ENCODE measurements at regions not wholly inside any gene's neighbourhood (a gene's known extent, or its start where the extent isn't known, plus 50 kb on each side); places are given as distances from the start of the nearest gene placed in this dataset.
"Not testable (repeated sequence)": the region's sequence is repeated elsewhere in the genome, so short reads cannot be mapped to it uniquely, and the experiment has no call there.

- no peak for DNase-seq
Observed at GRCh38 chr9:102714184-102714583, 280.9 kb upstream of the CYLC2 start.

- DNase-seq: not testable (repeated sequence)
Observed at GRCh38 chr9:102712910-102713309, 282.2 kb upstream of the CYLC2 start.

GRCh38 chr9:102700936-102701335 lies 294.2 kb upstream of the CYLC2 start:
- no peak for DNase-seq

- no peak for DNase-seq
Observed at GRCh38 chr9:102669220-102669619, 325.9 kb upstream of the CYLC2 start.

- no peak for DNase-seq
Observed at GRCh38 chr9:102652471-102652870, 342.7 kb upstream of the CYLC2 start.

- no peak for DNase-seq
Observed at GRCh38 chr9:102650896-102651295, 344.2 kb upstream of the CYLC2 start.

GRCh38 chr9:102642651-102643050 lies 352.5 kb upstream of the CYLC2 start:
- DNase-seq: no peak

GRCh38 chr9:102631559-102631958 lies 363.6 kb upstream of the CYLC2 start:
- peak; percentile 39 for DNase-seq

GRCh38 chr9:102609461-102609860 lies 385.7 kb upstream of the CYLC2 start:
- no peak for DNase-seq

- DNase-seq: not testable (repeated sequence)
Observed at GRCh38 chr9:102603198-102604195, 391.6 kb upstream of the CYLC2 start.

- DNase-seq: no peak
Observed at GRCh38 chr9:102594241-102594640, 400.9 kb upstream of the CYLC2 start.

GRCh38 chr9:102587281-102587680 lies 407.9 kb upstream of the CYLC2 start:
- peak; percentile 64 for DNase-seq

GRCh38 chr9:102569436-102569835 lies 425.7 kb upstream of the CYLC2 start:
- no peak for DNase-seq

GRCh38 chr9:102551346-102551745 lies 443.8 kb upstream of the CYLC2 start:
- DNase-seq: no peak

- no peak for DNase-seq
Observed at GRCh38 chr9:102550886-102551285, 444.2 kb upstream of the CYLC2 start.

GRCh38 chr9:102550266-102550665 lies 444.9 kb upstream of the CYLC2 start:
- no peak for DNase-seq

- DNase-seq: no peak
Observed at GRCh38 chr9:102534031-102534430, 461.1 kb upstream of the CYLC2 start.

GRCh38 chr9:102521097-102521755 lies 473.9 kb upstream of the CYLC2 start:
- DNase-seq: no peak

- DNase-seq: no peak
Observed at GRCh38 chr9:102519423-102519822, 475.7 kb upstream of the CYLC2 start.

- DNase-seq: peak; percentile 25
Observed at GRCh38 chr9:102518324-102518723, 476.8 kb upstream of the CYLC2 start.

- DNase-seq: no peak
Observed at GRCh38 chr9:102514541-102514940, 480.6 kb upstream of the CYLC2 start.

GRCh38 chr9:102507044-102507687 lies 488.0 kb upstream of the CYLC2 start:
- no peak for DNase-seq

GRCh38 chr9:102506406-102506805 lies 488.7 kb upstream of the CYLC2 start:
- no peak for DNase-seq

- no peak for DNase-seq
Observed at GRCh38 chr9:102499468-102499867, 495.7 kb upstream of the CYLC2 start.
